ENCODE measurements at regions not wholly inside any gene's neighbourhood (a gene's known extent, or its start where the extent isn't known, plus 50 kb on each side); places are given as distances from the start of the nearest gene placed in this dataset.
"Not testable (repeated sequence)": the region's sequence is repeated elsewhere in the genome, so short reads cannot be mapped to it uniquely, and the experiment has no call there.

DNA sequence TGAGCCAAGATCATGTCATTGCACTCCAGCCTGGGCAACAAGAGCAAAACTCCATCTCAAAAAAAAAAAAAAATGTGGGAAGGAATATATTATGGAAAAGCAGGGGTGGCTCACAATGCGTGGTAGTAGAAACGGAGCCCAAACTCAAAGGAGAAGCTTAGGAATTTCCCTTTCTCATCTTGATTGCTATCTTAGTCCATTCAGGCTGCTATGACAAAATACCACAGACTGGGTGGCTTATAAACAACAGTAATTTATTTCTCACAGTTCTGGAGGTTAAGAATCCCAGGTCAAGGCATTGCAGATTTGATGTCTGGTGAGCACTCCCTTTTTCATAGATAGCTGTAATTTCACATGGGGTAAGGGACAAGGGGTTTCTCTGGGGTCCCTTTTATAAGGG, 153.8 kb upstream of the KRR1 start:
- no peak for DNase-seq (ENCODE audit: low read depth)

DNA sequence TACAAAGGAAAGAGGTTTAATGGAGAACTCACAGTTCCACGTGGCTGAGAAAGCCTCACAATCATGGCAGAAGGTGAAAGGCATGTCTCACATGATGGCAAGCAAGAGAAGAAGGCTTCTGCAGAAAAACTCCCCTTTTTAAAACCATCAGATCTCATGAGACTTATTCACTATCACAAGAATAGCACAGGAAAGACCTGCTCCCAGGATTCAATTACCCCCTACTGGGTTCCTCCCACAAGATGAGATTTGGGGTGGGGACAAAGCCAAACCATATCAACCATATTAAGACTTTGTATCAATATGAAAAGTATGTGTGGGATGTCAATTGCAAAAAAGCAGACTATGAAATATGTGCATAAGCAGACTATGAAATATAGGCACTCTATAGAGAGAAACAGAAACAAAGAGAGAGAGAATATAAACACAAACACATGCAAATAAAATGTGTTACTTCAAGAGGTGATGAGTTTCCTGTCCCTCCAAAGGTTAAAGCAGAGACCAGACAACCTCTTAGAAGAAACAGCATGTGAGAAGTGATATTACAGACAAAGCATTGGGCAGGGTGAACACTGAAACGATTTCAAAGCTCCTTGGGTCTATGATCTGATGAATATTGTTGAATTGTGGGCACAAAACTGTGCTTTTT, 151.2 kb upstream of the KRR1 start:
- DNase-seq (ENCODE audit: low read depth): no peak

DNA sequence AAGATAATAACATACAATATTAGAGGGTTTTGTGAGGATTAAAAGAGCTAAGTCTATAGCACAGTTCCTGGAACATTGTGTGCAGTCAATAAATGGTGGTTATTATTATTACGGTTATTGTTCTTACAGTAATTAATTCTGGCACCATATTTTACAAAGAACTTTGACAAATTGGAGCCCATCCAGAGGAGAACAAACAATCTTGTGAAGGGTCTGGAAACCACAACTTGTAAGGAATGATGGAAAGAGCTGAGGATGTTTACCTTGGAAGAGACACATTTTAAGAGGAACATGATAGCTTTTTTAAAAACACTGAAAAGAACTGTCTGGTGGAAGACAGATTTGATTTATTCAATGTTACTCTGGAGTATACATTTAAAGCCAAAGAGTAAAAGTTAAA, 150.5 kb upstream of the KRR1 start:
- DNase-seq (ENCODE audit: low read depth): no peak

DNA sequence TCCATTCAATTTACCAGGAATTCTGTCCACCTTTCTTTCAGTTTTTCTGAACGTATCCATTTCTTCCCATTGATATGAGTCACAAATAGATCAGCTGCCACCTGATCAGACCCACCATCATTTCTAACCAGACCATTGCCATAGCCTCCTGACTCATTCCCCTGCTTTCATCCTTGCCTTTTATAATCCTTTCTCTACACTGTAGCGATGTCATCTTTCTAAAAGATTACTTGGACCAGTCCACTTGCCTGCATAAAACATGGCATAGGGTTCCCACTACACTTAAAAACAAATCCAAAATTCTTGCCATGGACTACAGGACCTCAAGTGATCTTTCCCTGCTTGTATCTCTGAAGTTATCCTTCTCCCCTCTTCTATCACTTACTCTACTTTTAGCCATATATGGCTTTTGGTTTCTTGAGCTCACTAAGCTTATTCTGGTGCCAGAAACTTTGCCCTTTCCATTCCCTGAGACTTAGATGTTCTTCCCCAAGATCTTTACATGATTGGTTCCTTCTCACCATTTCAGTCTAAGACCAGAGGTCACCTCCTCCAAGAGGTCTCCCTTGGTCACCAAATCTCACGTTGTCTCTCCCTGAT, 149.5 kb upstream of the KRR1 start:
- no peak for DNase-seq (ENCODE audit: low read depth)

DNA sequence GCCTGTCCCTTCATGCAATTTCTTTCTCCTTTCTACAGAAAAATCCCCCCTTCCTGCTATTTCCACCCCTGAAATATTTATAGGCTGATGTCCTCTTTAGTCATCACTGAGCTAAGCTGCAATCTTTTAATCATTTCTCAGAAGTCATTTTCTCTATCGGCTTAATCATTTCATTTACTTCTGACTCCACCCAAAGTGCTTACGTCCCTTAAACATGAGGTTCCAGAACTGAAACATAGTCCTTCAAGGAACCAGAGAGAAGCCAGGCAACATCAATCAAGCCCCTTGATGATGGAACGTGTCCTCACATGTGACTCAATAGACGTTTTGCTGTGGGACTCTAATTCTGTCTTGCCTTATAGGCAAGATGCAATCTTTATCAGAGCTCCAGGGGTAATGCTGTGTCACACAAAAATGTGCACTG, 148.7 kb upstream of the KRR1 start:
- no peak for DNase-seq (ENCODE audit: low read depth)

DNA sequence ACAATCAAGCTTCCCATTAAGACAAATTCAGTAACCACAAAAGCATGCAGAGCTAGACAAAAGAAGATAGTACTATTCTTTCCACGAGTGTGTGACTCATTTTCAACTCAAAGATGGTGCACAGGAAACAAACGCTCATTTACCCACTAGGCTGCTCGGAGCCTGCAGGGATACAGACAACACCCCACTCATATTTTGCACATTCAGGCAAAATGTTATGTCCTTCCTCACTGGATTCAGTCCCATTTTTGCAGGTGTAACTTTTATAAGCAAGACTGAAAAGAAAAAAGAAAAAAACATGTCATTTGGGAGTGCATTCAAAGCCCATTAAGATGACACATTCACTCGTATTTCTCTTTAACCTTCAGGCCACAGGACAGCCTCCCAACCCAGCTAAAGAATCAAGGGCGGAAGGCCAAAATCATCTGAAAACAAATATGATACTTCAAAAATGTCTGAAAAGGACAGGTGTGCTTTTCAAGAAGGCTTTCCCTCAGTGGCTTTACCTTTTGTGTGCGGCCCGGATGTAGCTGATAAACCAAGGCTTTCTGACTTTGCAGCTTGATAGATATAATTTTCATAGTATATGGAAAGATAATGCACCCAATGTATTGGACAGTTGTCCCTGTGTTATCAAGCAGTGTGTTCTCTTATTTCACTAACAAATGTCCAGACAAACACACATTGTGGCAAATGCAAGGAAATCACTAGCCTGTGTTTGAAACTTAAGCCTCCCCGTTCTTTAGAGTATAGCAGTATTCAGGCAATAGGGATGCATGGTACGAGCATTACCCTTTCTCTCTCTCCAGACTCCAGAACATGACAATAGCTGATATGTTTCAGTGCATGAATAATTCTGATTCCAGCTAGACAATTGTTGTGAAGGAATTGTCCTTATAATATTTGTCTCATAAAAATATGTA, 147.8 kb upstream of the KRR1 start:
- DNase-seq (ENCODE audit: low read depth): no peak

DNA sequence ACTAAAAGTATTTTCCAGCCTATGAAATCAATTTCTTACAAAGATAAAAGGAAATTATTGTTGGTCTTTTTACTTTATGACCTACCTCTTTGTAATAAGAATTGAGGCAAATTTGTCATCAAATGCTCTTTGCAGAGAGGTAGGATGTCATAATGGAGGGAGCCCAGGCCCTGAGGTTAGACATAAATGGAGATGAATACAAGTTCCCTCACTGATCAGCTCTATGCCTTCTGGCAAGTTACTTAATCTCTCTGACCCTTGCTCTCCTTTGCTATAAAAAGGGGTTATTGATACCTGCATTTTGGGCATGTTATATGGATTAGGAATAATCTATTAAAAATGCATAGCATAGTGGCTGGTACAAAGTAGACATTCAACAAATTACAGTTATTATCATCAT, 146.9 kb upstream of the KRR1 start:
- no peak for DNase-seq (ENCODE audit: low read depth)

DNA sequence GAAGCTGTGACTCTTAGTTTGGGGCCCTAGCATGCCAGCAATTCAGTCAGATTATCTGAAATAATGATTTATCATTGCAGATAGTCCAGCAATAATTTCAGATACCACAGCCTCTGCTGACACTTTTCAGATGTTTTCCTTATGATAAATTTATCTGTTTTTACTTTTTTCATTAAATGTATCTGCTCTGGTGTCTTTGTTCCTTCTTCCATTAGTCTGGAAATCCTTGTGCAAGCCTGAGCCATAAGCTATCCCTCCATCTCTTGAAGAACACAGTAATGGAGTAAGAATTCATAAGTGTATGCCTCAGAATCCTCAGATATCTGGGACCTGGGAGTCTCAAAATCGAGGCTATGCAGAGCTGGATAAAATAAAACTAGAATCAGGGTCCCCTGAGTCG, 146.4 kb upstream of the KRR1 start:
- no peak for DNase-seq (ENCODE audit: low read depth)

DNA sequence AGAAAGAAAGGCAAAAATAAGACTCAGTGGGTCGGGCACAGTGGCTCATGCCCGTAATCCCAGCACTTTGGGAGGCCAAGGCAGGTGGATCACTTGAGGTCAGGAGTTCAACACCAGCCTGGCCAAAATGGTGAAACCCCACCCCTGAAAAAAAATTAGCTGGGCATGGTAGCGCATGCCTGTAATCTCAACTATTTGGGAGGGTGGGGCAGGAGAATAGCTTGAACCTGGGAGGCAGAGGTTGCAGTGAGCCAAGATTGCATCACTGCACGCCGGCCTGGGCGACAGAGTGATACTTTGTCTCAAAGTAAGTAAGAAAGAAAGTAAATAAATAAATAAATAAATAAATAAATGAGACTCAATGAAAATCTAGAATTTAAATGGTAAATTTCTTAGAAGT, 145.9 kb upstream of the KRR1 start:
- DNase-seq (ENCODE audit: low read depth): not testable (repeated sequence)

DNA sequence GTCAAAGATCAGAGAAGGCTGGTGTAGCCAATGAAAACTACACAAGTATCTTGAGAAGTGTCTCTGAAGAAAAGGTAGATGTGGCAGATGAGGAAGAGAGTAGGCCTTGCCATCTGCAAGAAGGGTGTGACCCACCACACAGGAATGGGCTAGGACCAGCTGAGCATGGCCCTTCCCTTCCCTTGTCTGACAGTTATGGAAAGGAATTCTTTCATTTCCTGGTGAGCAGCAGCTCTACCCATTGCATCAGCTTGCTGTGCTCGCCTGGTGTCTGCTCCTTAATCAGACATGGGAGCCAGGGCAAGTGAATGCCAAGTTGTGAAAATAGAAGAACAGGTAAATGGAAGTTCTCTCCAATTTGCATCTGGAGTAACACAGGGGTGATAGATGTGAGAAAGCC, 145.2 kb upstream of the KRR1 start:
- DNase-seq (ENCODE audit: low read depth): no peak

DNA sequence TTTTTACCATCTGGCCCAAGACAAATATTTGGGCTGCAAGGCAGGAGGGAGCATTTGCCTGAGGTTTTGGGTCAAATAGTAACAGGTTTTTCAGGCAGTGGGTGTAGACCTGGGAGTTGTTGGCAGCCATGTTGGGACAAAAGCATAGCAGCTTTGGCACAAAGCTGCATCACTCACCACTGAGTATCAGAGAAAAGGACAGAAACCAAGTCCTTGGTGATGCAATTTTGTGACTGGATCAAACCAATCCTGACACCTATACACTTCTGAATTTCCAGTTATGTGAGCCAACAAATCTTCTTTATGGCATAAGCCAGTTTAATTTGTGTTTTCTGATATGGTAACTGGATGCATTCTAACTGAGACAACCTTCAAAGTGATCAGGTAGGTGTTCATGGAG, 144.8 kb upstream of the KRR1 start:
- DNase-seq (ENCODE audit: low read depth): no peak

DNA sequence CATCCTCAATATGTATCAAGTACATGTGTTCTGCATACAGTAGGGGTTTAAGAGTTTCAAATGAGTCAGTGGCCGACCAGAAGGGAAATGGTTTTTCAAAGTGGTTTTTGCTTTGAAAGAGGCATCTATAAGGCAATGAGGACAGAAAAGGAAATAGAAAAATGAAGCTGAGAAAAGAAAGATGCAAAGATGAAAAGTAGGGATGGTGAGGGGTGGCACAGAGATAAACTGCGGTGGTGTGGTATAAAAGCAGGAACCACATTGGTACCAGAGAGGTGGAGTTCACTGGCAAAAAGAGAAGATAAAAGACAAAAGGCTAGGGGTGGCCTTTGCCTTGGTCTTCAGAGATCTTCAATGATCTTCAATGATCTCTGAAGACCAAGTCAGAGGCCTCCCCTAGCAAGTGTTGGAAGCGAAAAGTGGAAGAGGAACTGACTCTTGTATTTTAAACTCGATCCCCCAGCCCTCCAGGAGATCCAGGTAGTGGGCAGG, 144.0 kb upstream of the KRR1 start:
- DNase-seq (ENCODE audit: low read depth): no peak

DNA sequence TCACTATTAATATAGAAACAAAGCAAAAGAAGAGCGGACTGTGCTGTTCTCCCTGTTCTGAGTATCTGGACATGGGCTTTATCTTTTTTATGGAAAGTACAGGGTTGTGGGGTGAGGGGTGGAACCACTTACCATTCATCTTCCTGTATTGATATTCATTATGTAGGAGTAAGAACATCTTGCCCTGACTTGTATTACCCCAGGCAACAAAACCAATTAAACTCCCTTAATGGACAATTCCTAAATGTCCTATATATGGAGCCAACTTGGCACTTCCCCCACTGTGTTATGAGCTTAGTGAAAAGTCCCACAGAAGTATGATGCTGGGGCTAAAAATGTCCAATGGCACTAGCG, 139.9 kb upstream of the KRR1 start:
- no peak for DNase-seq (ENCODE audit: low read depth)

DNA sequence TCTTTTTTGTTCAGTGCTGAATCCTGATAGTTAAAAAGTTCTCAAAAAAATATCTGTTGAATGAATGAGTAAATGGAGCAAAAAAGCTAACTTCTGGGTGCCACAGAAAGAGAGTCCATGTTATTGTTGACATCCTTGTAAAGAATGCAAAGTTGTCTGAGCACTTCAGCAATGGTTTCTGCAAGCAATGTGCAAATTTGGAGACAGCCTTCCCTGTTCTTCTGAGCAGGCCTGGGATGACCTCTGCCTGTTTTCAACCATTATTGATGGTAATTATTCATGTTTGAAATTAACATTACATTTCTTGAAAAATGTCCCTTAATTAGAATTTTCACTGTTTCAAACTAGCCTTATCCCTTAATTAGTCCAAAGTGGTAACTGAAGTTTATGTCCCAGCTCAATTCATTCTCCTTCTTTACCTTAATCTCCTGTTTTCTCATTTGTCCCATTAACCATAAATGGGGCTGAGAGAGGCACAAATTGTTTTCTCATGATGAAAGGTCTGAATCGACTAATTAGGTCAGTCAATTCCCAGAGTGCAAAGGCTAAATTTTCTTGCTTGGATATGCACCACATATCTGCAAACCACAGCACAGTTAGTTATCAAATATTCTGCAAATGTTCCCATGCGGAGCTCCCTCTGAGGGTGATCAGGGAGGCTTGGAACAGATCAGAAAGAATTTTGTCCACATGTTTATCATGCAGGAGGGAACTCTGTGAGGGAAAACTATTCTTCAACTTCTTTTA, 139.4 kb upstream of the KRR1 start:
- DNase-seq (ENCODE audit: low read depth): no peak

DNA sequence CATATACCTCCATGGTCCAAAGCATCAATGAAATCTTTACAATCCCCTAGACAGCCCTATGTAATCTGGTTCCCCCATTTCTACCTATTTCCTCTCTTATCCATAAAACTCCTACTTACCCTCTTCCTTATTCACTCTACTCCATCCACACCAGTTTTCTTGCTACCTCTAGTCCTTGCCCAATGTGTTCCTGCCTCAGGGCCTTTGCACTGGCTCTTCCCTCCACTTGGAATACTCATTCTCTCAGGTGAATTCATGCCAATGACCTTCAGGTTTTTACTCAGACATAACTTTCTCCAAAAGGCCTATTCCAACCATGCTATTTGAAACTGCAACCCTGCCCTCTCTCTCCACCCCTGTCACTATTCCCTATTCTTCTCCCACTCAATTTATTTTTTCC, 138.7 kb upstream of the KRR1 start:
- DNase-seq (ENCODE audit: low read depth): no peak

DNA sequence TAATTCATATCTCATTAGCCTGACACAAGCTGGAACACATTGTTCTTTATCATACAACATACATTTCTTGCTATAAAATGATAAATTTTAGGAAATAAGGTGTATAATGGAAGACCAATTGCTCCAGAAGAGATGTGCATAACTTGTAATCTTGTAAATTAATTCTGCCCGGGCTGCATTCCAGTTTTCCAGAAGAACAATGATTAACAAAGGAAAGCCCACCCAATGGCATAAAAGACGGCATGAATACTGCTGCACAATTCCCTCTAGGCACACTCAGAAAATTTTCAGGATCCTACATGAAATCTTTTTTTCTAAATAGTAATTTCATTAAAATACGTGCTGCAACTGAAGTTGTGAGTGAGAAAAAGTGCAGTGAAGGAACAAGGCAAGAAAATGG, 137.4 kb upstream of the KRR1 start:
- DNase-seq (ENCODE audit: low read depth): no peak

DNA sequence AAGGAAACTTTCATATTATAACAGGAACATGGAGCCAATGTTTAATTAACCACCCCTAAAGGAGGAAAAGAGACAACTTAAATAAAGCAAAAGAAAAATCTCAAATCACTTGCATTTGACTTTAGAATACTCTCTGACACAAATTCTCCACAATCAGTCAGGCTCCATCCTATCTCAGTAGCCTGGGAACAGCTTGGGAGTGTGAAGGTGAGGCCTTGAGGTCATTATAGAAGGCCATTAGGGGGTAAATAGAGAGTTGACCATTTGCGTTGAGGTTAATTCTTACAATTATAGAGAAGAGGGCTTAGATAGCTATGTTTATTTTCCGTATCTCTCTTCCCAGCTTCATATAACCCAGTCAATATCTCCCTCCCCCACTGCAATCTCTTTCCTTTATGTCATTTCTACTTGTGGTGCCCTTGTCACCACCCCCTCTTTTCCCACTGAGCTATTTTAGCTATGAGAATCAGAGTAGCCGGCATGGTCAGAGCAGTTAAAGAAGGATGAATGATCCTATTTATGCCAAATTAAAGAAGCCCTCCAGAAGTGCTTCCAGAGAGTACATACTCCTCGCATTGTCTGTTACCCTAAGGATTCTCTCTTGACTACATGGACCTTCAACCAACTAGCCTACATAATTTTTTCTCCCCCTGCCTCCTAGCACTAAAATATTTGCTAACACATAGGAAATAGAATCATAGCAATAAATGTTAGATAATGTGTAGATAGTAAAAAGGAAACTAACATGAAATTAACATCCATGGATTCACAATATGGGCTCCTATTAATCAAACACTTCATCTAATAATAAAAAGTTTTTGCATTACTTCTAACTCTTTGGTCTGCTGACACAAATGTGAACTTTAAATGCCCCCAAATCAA, 135.2 kb upstream of the KRR1 start:
- DNase-seq (ENCODE audit: low read depth): no peak

DNA sequence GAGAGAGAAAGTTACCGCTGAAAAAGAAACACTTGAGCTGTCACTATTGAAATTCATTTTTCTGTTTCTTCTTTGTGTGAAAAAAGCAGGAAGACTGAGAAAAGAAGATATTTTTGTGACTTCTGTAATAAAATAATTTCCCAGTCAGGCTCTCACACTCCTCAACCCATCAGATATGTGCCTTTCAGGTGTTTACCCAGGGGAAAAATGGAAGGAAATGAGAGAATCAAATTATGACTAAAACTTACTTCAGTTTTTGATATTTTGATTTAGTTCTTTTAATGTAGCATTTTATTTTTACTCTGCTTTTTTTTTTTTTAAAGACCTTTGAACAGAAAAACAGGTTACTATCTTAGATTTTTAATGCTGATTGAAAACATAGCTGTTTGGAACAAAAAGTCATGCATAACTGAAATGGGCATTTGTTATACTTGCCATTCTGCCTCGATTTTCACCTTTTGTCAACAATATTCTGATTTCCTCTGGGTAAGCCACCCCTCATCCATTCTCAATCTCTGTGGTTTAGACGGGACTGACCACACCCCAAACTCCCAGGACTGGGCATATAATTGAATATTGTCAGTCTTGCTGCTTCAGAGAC, 133.2 kb upstream of the KRR1 start:
- no peak for DNase-seq (ENCODE audit: low read depth)

DNA sequence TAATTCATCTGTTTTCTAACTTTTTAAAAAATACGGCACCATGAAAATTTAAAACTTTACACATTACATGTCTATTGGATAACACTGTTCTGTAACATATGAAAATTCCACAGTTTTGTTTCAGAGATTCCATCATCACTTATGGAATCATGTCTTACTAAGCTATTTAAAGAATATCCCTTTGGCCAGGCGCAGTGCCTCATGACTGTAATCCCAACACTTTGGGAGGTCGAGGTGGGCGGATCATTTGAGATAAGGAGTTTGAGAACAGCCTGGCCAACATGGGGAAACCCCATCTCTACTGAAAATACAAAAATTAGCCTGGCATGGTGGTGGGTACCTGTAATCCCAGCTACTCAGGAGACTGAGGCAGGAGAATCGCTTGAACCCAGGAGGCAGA, 131.7 kb upstream of the KRR1 start:
- not testable (repeated sequence) for DNase-seq (ENCODE audit: low read depth)

DNA sequence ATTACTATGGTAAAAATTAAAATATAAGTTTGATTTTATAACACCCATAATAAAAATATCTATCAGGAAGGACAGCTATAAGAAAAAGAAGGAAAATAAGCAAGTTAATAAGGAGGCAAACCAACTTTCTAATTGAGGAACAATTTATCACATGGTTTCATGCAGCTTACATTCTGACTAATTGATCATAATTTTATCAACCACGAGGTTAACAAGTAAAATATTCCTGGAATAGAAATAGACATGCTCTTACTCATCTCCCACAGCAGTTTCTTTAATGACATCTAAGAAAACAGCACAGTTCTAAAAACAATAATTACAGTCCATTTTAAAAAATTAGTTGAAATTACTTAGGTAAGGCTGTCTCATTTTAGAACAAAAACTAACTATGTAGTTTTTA, 130.8 kb upstream of the KRR1 start:
- no peak for DNase-seq (ENCODE audit: low read depth)

All from CMK (cell line).